COLO829 (cell line): ENCODE measurements at regions not wholly inside any gene's neighbourhood (a gene's known extent, or its start where the extent isn't known, plus 50 kb on each side); places are given as distances from the start of the nearest gene placed in this dataset.

Source experiments
- DNase-seq: peaks from one replicate; pipeline ENCODE4 v3.0.0; 2012; ENCODE audit warnings: low spot score

GRCh38 chr2:15092181-15092580 is 459.7 kb downstream of the LRATD1 start:
- no peak for DNase-seq

DNA sequence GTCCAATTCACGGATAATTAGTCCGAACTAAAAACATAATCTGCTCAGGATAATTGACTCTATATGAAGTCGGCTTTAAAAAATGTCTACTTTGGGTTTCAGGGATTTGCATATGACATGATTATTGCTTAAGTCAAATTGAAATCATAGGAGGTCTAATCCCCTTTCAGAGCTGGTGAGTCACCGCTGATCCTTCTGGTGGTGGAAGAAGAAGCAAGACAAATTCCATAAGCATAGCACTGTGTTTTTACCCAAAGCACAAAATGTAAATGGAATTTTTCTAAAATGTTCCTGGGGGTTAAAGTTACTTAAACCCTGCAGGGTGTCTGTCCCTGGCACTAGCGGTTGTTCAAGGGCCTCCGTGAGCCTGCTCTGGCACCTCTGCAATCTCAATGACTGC is 460.2 kb downstream of the LRATD1 start:
- DNase-seq = no peak

DNA sequence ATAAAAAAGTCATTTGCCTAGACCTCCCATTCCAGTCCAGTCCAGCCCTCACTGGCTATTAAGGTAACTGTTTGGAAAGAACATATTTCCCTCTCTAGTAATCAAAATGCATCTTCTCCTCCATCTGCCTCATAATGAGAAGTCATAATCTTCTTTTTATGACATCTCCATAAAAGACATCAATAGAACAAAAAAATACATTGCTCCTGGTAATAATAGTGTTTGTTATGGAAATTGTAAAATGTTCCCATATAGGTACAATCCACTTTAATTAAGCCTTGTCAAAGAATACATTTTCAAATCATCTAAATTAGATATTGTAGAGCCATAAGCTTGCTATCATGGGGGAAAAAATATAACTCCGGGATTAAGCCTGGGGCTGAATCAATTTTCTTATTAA is 461.6 kb downstream of the LRATD1 start:
- no peak for DNase-seq

GRCh38 chr2:15096873-15097272 is 464.3 kb downstream of the NBAS start:
- no peak for DNase-seq

DNA sequence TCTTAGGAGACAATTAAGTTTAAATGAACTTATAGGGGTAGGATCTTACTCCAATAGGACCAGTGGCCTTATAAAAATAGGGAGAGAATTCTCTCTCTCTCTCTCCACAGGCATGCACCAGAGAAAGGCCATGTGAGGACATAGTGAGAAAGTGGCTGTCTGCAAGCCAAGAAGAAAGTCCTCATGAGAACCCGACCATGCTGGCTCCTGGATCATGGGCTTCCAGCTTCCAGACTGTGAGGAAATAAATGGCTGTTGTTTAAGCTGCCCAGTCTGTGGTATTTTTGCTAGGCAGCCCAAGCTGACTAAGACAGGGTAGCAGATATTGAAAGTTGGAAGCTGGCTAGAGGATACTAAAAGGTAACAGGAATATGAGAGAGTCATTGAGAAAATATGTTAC is 454.0 kb downstream of the NBAS start:
- no peak for DNase-seq

- no peak for DNase-seq
Observed at GRCh38 chr2:15111718-15112117, 449.4 kb downstream of the NBAS start.

- DNase-seq = no peak
Observed at GRCh38 chr2:15112216-15112615, 448.9 kb downstream of the NBAS start.

DNA sequence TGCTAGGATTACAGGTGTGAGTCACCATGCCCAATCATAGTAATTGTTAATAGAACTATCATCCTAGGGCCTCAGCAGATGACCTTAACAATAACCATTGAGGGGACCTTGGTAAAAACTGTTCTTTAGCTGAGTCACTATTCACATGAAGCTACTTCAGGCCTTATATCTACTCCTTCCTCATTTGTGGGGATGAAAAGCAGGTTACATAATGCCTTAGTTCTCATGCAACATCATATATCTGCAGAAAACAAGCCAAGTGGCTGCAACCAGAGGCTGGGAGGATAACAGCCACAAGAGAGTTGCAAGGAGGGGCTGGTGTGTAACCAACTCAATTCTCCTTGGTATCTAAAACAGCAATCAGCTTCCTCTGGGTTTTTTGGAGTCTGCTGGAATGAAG is 445.4 kb downstream of the NBAS start:
- no peak for DNase-seq

- DNase-seq = no peak
Observed at GRCh38 chr2:15116830-15117229, 444.3 kb downstream of the NBAS start.
